Mesothelial cell of epicardium (in vitro differentiated cells): ENCODE measurements at regions not wholly inside any gene's neighbourhood (a gene's known extent, or its start where the extent isn't known, plus 50 kb on each side); places are given as distances from the start of the nearest gene placed in this dataset.
"Not testable (repeated sequence)": the region's sequence is repeated elsewhere in the genome, so short reads cannot be mapped to it uniquely, and the experiment has no call there.

ENCODE experiments used
- DNase-seq, 2 experiments: peaks; one replicate each; pipeline ENCODE4 v3.0.0; 2021; ENCODE audit warnings: low spot score in 2 of 2; ENCODE audit not compliant: unreplicated experiment in 2 of 2
- H3K27ac Mint-ChIP-seq: 2 replicates; pipeline ENCODE4 v1.8.0; 2021; ENCODE audit warnings: mixed read lengths
- H3K27me3 Mint-ChIP-seq: 2 replicates; pipeline ENCODE4 v1.8.0; 2021; ENCODE audit warnings: low read depth, mixed read lengths
- H3K36me3 Mint-ChIP-seq: 2 replicates; pipeline ENCODE4 v1.8.0; 2021; ENCODE audit warnings: mixed read lengths
- H3K4me1 Mint-ChIP-seq: 2 replicates; pipeline ENCODE4 v1.8.0; 2021; ENCODE audit warnings: mixed read lengths
- H3K4me3 Mint-ChIP-seq: 2 replicates; pipeline ENCODE4 v1.8.0; 2021; ENCODE audit warnings: mild to moderate bottlenecking, moderate library complexity, mixed read lengths
- H3K9me3 Mint-ChIP-seq: 2 replicates; pipeline ENCODE4 v1.8.0; 2021; ENCODE audit warnings: mixed read lengths
- CTCF ChIP-seq: fragments of 200-600 bp; sonication (generic); IDR thresholded peaks from one replicate; pipeline ENCODE4 v1.5.0; 2021; ENCODE audit warnings: antibody characterized with exemption; ENCODE audit not compliant: unreplicated experiment

DNA sequence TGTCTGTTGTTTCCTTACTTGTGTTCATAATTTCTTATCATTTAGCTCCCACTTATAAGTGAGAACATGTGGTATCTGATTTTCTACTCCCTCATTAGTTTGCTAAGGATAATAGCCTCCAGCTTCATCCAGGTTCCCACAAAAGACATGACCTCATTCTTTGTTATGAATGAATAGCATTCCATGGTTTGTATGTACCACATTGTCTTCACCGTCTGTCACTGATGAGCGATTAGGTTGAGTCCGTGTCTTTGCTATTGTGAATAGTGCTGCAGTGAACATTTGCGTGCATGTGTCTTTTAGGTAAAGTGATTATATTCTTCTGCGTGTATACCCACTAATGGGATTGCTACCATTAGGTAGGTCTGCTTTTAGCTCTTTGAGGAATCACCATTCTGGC lies 624.3 kb upstream of the EPHA5 start:
- DNase-seq = no peak
- H3K36me3 Mint-ChIP-seq = no peaks in the 10 kb centered on the region
- no peak overlapping the region for H3K27ac Mint-ChIP-seq
- H3K4me3 Mint-ChIP-seq = no peak overlapping the region
- TF ChIP-seq CTCF = no peak
- H3K27me3 Mint-ChIP-seq = no peaks in the 10 kb centered on the region
- peaks cover 19% of the 10 kb centered on the region for H3K9me3 Mint-ChIP-seq
- H3K4me1 Mint-ChIP-seq = no peaks in the 10 kb centered on the region

DNA sequence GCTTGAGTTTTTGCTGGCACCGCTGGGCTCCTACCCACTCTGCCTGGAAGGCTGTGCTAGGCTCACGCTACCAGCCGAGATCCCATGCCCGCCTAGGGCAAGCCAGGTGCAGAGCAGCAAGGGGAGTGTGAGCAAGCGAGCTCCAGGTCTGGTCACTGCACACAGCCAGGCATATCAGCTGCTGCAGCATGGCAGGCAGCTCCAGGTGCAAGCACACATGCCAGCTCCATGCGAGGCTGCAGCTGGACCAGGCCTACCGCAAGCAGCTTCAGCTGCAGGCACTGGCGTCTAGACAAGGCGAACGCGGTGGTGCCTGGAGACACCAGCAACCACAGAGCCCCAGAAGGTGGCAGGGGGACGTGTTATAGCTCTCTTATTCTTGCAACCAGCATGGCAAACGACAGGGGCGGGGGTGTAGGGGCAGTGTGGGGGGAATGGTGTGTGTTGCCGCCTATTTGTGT lies 614.7 kb upstream of the EPHA5 start:
- no peaks in the 10 kb centered on the region for H3K9me3 Mint-ChIP-seq
- H3K4me3 Mint-ChIP-seq = no peak overlapping the region
- TF ChIP-seq CTCF = no peak
- no peaks in the 10 kb centered on the region for H3K27me3 Mint-ChIP-seq
- DNase-seq = no peak
- H3K27ac Mint-ChIP-seq = no peak overlapping the region
- H3K36me3 Mint-ChIP-seq = no peaks in the 10 kb centered on the region
- no peaks in the 10 kb centered on the region for H3K4me1 Mint-ChIP-seq

DNA sequence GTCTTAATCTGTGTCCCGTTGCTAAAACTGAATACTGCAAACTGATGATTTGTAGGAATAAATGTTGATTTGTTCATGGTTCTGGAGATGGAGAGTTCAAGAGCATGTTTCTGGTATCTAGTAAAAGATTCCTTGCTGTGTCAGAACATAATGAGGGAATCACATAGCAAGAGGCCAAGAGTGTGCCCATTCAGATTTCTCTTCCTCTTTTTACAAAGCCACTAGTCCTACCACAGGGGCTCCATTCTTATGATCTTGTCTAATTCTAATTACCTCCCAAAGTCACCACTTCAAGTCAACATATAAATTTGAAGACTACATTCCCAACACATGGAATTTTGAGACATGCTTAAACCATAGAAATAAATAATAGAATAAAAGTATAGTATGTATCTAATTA lies 608.8 kb upstream of the EPHA5 start:
- no peaks in the 10 kb centered on the region for H3K27me3 Mint-ChIP-seq
- no peak overlapping the region for H3K4me3 Mint-ChIP-seq
- no peak overlapping the region for H3K27ac Mint-ChIP-seq
- H3K4me1 Mint-ChIP-seq = no peaks in the 10 kb centered on the region
- DNase-seq = no peak
- peaks cover 11% of the 10 kb centered on the region for H3K9me3 Mint-ChIP-seq
- H3K36me3 Mint-ChIP-seq = no peaks in the 10 kb centered on the region
- no peak for TF ChIP-seq CTCF

DNA sequence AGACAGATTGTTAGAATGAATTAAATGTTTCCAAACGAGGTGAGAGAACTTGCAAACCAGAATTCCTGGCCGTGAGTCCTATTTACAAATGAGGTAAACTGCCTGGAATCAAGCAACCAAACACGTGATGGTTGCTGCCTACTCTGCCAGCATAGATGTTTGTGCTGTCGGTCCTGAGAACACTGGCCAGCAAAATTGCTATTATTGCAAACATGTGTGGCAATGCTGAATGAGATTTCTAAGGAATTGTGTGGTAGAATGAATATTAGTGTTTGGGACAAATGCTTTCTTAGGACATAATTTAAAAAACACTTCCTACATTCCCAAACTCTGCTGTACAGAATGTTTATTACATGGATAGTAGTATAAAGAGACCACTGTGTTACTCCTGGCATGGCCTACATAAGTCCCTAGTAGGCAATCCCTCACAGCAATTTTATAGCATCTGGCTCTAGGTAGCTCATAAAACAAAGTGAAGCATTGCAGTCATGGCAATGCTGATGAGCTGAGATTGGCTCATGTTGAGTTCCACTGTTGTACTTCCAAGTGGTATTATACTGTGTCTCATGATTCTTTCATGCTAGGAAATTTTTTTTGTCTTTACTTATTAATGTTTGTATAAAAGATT lies 605.2 kb upstream of the EPHA5 start:
- TF ChIP-seq CTCF = no peak
- Mint-ChIP-seq H3K9me3 (peaks cover 24% of the 10 kb centered on the region), H3K36me3 (no peaks in the 10 kb centered on the region), H3K4me3 (no peak overlapping the region), H3K4me1 (no peaks in the 10 kb centered on the region), H3K27ac (no peak overlapping the region), H3K27me3 (no peaks in the 10 kb centered on the region)
- DNase-seq = no peak

- Mint-ChIP-seq H3K36me3 (no peaks in the 10 kb centered on the region), H3K27ac (no peak overlapping the region), H3K4me1 (no peaks in the 10 kb centered on the region), H3K9me3 (peaks cover 27% of the 10 kb centered on the region), H3K27me3 (no peaks in the 10 kb centered on the region), H3K4me3 (no peak overlapping the region)
- TF ChIP-seq CTCF = no peak
- no peak for DNase-seq
Observed at GRCh38 chr4:66273110-66273509, 602.8 kb upstream of the EPHA5 start.

DNA sequence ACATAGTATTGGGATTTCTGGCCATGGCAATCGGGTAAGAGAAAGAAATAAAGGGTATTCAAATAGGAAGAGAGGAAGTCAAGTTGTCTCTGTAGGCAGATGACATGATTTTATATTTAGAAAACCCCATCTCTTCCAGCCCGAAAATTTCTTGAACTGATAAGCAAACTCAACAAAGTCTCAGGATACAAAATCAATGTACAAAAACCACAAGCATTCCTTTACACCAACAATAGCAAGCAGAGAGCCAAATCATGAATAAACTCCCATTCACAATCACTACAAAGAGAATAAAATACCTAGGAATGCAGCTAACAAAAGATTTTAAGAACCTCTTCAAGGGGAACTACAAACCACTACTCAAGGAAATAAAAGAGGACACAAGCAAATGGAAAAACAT lies 600.1 kb upstream of the EPHA5 start:
- H3K27ac Mint-ChIP-seq, H3K4me1 Mint-ChIP-seq, H3K36me3 Mint-ChIP-seq, H3K4me3 Mint-ChIP-seq, H3K27me3 Mint-ChIP-seq, DNase-seq: not testable (repeated sequence)
- H3K9me3 Mint-ChIP-seq = peaks cover 32% of the 10 kb centered on the region

GRCh38 chr4:66266554-66266953 lies 596.3 kb upstream of the EPHA5 start:
- H3K9me3 Mint-ChIP-seq = peaks cover 28% of the 10 kb centered on the region
- not testable (repeated sequence) for H3K4me1 Mint-ChIP-seq, H3K27ac Mint-ChIP-seq, H3K27me3 Mint-ChIP-seq, H3K36me3 Mint-ChIP-seq, H3K4me3 Mint-ChIP-seq, DNase-seq
